GM18517 (cell line): ENCODE measurements at regions not wholly inside any gene's neighbourhood (a gene's known extent, or its start where the extent isn't known, plus 50 kb on each side); places are given as distances from the start of the nearest gene placed in this dataset.

Experiments
- ATAC-seq: cut with Tn5 transposase; IDR thresholded peaks from one replicate; pipeline ENCODE4 v1.9.1; 2021; ENCODE audit warnings: mild to moderate bottlenecking, moderate library complexity; ENCODE audit not compliant: unreplicated experiment

DNA sequence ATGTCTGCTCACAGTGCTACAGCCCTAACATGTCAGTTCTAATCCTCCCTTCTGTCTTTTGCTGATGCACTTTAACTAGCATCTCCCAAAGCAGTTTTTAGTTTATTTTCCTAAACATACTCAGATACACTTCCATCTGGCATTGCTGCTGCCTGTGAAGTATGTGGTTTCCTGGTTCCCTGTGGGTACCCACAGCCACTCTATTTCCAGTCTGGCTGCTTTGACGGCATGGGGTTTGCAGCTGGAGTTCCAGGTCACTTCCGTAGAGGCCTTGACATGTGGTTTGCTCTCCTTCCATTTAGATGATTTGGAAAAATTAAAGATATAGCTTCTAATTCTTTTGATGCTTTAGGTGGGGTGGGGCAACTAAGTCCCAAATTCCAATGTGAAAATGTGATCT, 375.5 kb downstream of the PCDH20 start:
- no peak for ATAC-seq

DNA sequence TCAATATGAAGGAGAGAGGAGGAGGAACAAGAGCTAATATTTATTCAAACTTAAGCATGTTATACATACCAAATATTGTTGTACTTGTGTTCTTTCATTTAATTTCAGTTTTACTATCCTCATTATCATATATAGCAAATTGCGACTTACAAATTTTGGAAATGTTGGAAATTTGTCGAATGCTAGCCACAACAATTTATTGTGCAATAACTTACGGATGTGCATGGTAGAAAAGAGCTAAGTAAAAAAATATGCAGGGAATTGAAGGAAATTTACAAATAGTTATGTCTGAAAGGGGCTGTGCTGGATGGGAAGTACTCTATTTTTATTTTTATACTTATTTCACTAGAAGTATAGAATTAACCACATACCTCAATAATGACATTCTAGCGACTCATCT, 376.3 kb downstream of the PCDH20 start:
- ATAC-seq = no peak

DNA sequence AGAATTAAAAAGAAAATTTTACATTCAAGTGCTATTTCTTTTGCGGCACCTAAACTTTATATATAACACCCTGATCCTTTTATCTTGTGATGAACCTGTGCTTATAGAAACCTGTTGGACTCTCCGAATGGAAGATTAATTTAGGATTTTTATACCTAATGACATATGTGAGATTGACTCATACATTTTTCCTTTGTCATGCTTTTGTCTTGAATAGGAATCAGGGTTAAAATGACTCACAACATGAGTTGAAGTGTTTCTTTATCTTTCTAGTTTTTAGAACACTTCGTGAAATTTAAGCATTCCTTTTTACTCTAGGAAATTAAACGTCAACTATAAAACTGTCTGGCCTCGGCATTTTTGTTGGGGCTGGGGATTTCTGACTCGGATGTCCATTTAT, 378.9 kb downstream of the PCDH20 start:
- no peak for ATAC-seq

DNA sequence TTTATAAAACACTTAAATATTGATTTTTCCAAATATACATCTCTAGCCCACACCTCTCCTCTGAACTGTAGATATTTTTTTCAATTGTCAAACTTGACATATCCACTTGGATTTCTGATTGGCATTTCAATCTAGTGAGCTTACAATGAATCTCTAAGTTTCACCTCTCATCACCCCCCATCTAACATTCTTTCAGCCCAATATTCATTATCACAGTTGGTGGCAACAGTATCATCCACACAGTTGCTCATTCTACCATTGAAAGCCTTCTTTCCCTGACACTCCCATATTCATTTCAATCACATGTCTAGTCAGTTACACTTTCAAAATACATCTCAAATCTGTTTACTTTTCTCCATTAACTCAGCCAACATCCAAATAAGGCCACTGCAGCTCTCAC, 385.2 kb downstream of the PCDH20 start:
- ATAC-seq = no peak

DNA sequence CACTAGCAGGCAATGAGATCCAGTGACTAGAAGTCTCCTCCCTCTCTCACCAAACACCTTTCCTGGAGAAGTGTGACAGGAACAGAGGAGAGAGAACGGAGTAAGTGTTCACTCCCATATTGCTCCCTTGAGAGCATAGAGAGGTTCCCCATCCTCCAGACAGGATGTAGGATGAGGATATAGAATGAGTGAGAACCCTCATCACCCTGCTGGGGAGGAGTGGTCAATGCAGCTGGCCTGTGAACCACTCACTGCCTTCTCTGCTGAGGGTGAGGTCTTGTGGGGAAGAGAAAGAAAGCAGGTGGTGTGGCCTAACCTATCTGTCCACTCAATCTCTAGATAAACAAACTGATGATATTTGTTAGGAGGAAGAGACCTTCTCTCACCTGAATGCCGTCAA, 386.6 kb downstream of the PCDH20 start:
- no peak for ATAC-seq

DNA sequence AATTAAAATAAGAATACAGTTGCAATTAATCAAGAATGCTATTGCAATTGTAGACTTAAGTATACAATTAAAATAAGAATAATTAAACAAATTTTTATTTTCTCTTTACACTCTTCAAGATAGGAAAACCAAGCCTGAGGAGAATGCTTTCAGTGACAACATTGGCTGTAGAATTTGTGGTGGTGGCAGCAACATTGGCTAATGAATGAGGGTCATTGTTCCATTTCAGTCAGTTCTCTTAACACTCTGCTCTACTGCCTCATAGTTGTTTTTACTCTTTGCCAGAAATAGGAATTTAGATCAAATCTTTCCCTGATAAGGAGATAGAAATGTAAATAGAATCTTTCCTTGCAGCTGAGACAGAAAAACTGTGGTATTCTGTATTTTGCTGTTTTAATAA, 391.6 kb downstream of the PCDH20 start:
- no peak for ATAC-seq

DNA sequence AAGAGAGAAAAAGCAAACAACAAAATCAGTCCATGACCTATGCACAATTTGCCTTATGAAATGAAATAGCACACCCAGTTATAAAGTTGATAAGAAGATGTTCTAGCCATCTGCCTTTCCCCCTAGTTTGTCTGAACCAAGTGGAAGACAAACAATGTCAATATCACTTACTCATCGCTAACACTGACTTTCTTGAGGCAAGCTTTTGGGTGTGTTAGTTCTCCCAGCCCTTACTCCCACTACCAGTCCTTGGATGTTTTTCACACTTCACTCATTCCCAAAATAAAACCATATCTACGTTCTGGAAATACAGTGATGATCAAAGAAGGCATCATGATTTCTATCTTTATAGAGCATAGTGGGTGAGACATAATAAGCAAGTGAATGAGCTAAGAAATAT, 393.8 kb downstream of the PCDH20 start:
- ATAC-seq = no peak

DNA sequence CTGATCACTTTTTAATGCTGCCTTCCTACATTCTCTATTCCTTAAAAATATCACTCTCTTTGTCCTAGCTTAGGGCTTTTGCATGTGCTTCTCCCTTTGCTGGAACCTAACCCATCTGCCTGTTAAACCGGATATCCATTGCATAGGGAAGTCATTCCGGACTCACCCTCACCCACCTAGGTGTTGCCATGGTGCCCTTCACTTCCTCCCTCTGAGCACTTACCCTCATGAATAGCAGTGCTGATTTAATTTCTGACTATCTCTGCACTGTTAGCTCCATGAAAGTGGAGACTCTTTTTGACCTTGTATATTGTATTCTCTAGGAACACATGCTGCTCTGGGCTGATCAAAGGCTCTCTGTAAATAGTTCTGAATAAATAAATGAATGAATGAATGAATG, 401.9 kb downstream of the PCDH20 start:
- ATAC-seq = no peak

DNA sequence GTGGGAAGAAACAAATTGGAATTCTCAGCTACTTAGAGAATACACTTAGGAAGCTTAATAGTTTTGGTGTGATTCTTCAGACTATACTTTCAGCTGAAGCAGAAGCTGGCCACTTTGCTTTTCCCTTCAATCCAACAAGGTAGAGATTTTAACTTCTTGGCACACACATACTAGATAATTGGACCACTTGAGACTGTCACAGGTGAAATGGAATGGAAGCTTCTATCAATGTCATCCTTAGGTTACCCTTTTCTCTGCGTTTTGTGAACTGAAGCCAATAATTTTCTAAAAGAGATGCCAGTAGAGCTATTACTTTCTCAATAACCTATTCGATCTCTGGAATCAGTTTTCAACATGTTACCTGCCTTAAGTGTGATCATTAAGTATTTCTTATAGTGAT, 405.3 kb downstream of the PCDH20 start:
- ATAC-seq = no peak

DNA sequence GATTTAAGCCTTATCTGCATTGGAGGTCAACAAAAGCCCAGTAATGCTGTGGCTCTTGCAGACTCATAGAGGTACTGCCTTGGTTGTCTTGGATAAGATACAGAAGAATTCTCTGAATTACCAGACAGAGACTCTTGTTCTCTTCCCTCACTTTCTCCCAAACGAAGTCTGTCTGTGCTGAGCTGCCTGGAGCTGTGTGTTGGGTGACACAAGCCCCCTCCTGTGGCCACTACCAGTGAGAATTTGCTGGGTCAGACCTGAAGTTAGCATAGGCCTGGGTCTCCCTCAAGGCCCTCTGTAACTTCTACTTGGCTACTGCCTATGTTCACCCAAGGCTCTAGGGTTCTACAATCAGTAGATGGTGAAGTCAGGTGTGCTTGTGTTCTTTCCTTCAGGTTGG, 413.0 kb downstream of the PCDH20 start:
- ATAC-seq = no peak

DNA sequence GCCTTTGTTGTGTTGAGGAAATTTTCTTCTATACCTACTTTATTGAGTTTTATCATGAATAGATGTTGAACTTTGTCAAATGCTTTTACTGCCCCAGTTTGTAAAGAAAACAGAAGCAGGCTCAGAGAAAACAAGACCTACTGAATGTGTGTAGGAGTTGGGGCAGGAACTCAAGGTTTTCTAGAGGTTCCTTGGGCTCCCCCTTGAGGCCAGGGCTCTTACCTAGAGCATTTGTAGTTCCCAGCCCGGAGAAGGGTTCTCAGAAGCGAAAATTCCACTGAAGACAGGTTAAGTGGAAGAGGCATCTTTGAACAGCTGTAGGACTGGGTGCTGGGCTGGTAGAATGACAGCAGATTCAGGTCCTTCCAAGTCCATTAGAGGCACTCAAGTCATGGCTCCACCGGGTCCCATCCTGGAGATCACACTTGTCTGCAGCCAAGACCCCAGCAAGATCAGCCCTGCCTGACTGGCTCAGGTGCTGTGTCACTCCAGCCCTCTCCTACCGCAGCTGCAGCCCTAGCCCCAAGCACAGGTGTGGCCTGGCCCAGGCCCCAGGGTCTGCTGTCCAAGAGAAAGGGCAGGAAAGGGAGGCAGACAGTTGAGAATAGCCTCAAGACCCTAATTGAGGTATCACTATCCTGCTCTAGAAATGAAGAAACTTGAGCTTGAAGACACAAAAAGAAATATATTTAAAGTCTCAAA, 425.5 kb downstream of the PCDH20 start:
- no peak for ATAC-seq

DNA sequence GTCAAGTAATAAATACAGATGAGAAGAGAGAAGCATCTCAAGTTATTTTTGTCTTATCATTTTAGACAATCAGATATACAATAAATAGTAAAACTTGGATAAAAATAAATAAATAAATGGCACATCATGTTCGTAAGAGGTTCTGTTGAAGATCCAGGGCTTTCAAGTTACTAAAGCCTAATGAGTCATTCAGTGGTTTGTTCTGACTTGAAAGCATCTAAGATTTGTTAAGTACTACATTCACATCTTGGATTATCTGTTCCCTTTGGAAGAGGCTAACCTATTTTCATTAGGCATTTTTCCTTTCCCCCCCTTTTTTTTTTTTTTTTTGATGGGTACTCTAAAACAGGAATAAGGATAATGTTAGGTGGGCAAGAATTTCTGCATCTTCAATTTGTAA, 429.3 kb downstream of the PCDH20 start:
- ATAC-seq = no peak

DNA sequence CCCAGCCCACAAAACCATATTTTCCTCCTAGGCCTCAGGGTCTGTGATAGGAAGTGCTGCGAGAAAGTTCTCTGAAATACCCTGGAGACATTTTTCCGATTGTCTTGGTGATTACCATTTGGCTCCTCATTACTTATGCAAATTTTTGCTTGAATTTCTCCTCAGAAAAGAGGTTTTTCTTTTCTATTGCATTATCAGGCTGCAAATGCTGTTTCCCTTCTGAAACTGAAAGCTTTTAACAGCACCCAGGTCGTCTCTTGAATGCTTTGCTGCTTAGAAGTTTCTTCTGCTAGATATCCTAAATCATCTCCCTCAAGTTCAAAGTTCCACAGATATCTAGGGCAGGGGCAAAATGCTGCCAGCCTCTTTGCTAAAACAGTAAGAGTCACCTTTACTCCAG, 434.2 kb downstream of the PCDH20 start:
- no peak for ATAC-seq

DNA sequence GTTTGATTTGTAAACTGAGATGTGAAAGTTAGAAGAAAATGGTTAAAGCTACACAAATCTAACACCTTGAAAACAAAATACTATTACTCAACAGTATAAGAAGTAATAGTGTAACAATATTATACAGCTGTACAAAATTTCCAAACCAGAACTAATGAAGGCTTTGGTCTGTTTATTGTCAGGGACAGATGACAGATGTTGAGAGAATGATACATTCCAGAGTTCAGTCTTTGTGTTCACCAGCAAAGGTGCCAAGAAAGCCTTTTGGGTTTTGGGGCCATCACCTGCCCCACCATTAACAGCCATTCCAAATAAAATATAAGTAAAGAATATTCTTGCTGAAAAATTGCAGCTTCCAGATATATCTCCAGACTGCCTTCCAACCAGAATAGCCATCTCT, 439.3 kb downstream of the PCDH20 start:
- no peak for ATAC-seq

DNA sequence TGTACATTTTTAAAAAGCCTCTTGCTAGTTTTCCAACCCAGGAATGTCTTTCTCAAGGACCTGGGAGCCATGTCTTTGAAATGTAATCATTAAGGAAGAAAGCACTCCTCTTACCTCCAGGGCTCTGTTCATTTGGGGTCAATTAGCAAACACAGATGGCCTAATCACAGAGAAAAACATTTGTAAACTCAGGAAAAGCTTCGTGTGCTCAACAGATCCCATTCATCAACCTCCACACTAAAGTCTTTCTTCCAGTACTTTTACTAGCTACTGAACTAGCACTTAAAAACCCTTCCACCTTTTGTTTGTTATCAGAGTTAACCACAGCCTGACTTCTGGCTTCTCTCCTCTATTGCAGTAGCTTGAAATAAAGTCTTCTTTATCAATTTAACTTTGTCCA, 441.4 kb downstream of the PCDH20 start:
- ATAC-seq = no peak

DNA sequence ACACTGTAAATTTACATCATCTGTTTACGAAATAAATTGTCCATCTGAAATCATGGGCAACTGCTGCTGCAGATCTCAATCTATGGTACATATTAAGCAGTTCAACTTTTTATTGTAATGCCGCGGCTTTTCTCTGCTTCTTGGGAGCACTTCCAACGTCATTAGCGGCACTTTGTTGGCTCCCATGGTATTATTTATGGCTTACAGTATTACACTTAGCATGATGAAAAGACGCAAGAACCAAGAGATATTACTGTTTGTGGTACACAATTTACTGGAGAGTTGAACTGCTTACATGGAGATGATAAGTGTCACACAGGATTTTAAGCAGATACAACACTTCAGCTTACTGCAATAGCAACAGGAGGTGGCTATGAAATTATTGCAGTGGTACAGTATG, 442.1 kb downstream of the PCDH20 start:
- ATAC-seq = no peak

DNA sequence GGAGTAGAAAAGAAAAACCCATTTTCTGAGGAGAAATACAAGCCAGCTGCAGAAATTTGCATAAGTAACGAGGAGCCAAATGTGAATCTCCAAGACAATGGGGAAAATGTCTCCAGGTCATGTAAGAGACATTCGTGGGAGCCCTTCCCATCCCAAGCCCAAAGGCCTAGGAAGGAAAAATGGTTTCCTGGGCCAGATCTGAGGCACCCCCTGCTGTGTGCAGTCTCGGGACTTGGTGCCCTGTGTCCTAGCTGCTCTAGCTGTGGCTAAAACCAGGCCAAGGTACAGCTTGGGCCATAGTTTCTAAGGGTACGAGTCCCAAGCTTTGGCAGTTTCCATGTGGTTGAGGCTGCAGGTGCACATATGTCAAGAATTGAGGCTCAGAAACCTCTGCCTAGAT, 444.9 kb downstream of the PCDH20 start:
- ATAC-seq = no peak

DNA sequence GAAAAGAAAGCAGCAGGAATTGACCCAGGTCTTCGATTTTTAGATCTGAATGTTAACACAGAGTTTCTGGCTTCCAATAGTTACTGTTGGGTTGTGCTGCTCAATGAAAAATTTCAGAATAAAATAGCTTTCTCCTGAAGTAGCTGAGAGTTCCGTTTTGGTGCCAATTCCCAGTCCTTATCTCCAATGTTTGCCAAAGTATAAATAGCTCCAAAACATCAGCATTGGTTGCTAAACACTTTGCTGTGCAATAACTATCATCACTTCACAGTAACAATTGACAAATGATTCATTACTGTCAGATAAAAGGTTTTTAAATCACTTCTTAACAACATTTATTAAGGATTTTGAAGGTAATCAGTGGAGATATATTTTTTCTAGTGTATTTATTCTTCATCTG, 446.0 kb downstream of the PCDH20 start:
- no peak for ATAC-seq

DNA sequence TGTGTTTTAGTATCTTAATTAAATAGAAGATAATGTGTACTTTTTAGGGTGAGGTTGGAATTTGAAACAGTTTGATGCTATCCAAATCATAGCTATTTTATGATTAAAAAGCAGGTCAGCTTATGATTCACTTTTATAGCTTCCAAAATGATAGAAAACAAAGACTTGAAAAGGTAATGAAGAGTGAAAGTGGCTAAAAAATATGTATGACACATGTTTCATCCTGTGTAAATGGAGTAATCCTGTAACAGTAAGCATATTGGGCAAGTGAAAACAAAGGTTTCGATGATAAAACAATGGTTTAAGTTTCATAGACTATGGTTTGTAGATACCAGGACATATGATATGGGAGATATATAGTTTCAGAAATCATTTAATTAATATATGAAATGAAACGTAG, 456.2 kb downstream of the PCDH20 start:
- ATAC-seq = no peak

DNA sequence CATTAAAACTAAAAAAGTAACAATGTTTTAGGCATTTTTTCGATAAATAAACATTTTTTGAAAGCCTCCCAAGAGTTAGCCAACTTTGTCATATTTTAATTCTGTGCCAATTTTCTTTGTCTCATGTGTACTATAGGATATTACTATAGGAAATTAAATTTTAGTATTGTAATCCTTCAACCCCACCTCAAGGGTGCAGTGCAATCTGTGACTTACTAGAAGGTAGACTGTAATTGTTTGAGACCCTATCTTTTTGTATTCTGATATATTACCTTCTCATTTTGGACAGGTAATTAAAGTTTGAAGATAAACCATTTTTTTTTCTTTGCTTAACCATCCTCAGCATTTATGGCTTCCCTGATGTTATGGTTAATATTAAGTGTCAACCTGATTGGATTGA, 457.8 kb downstream of the PCDH20 start:
- no peak for ATAC-seq

DNA sequence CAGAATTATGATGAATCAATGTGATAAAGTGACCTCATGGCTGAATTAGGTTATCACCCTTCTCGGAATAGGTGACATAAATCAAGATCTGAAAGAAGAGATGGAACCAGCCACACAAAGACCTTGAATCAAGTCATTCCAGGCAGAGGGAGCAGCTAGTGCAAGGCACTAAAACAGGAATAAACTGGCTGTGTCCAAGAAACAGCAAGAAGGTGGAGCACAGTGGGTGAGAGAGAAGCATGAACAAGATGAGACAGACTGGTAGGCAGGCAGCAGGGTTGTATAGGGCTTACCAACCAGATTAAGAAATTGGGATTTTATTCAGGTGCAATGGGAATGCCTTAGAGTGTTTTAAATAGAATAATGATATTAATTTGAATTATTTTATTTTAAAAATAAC, 470.3 kb downstream of the PCDH20 start:
- ATAC-seq = no peak

DNA sequence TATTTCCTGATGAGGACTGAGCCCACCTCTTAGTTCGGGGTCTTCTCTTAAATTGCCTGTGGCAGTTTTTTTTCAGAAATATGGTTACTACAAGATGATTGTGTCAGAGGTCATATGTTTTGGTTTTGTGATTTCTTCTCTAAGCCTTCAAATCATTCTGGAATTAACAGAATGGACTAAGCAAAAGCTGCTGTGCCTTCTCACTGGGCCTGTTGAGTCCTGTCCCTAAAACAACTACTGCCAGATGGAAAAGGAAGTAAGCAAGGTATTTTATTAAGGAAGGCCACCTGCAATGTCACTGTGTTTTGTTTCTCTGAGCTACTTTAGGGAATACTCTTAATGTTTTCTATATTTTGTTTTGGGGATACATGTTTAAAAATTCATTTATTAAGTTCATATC, 470.8 kb downstream of the PCDH20 start:
- ATAC-seq = no peak

DNA sequence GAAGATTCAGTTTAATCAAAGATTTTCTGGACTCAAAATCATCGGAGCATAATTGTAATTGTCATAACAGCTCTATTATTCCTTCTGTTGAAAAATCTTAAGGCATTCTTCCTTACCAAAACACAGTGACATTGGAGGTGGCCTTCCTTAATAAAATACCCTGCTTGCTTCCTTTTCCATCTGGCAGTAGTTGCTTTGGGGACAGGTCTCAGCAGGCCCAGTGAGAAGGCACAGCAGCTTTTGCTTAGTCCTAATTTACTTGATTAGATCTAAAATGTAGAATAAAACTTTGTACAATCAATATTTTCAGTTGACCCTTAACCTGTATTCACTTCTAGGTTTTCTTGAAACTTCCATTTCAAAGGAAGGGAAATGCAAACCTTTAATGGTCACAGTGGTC, 471.6 kb downstream of the PCDH20 start:
- no peak for ATAC-seq

DNA sequence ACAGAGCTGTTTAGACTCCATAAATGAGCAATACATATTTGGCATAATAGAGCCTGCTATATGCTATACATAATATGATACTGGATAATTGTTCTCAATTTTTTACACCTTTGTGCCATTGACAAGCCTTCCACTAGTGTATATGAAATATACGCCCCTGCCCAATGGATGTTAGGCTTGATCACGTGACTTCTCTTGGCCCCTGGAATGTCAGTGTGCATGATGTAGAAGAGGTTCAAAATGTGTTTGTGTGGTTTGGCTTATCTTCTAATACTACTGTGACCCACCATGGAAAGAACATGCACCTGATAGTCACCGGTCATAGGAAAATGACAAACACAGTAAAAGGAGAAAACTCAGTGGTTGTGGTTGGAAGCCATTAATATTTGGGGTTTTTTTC, 479.4 kb downstream of the PCDH20 start:
- ATAC-seq = no peak
